OCI-LY7 (cell line): ENCODE measurements at regions not wholly inside any gene's neighbourhood (a gene's known extent, or its start where the extent isn't known, plus 50 kb on each side); places are given as distances from the start of the nearest gene placed in this dataset.

Source experiments
- BruUV-seq: library from RNA; stranded (reverse); fragments of 400-500 nt; replicated peaks from 2 replicates; lab custom pipeline; 2021; lab: Mats Ljungman, UMichigan
- CTCF ChIA-PET: fragments of 300-600 bp; sonication (Branson Sonifier 250); formaldehyde crosslinking; loops from one replicate; lab custom pipeline; 2022; ENCODE audit warnings: antibody characterized with exemption; ENCODE audit not compliant: unreplicated experiment; lab: Charles Lee
- POLR2A ChIA-PET: fragments of 300-600 bp; sonication (Branson Sonifier 250); formaldehyde crosslinking; loops from one replicate; lab custom pipeline; 2022; ENCODE audit warnings: antibody characterized with exemption; lab: Charles Lee
- DNase-seq: peaks from one replicate; pipeline ENCODE4 v3.0.0-alpha.2; 2015; ENCODE audit warnings: low spot score
- H2AFZ ChIP-seq: fragments of 200-600 bp; sonication (generic), shearing (Covaris generic); 2 replicates; pipeline ENCODE4 v1.6.1; 2014; ENCODE audit warnings: mild to moderate bottlenecking, antibody characterized with exemption, low read length, moderate library complexity
- H3K27ac ChIP-seq: fragments of 200-600 bp; sonication (generic); 2 replicates; pipeline ENCODE4 v1.5.1; 2014; ENCODE audit warnings: mixed run types, low read depth, mild to moderate bottlenecking, moderate library complexity, low read length, inconsistent platforms; ENCODE audit not compliant: poor library complexity, severe bottlenecking
- H3K36me3 ChIP-seq: fragments of 200-600 bp; sonication (generic); 2 replicates; pipeline ENCODE4 v1.6.1; 2014; ENCODE audit warnings: mild to moderate bottlenecking, antibody characterized with exemption, low read length, moderate library complexity, mixed read lengths; ENCODE audit not compliant: insufficient read depth
- H3K4me1 ChIP-seq: fragments of 200-600 bp; sonication (generic); 2 replicates; pipeline ENCODE4 v1.5.1; 2014; ENCODE audit warnings: mild to moderate bottlenecking, low read length; ENCODE audit not compliant: insufficient read depth, poor library complexity, severe bottlenecking
- H3K4me2 ChIP-seq: fragments of 200-600 bp; sonication (generic); 2 replicates; pipeline ENCODE4 v1.6.1; 2014; ENCODE audit warnings: mild to moderate bottlenecking, low read length
- H3K4me3 ChIP-seq: fragments of 200-600 bp; sonication (generic); 2 replicates; pipeline ENCODE4 v1.5.1; 2014; ENCODE audit warnings: mild to moderate bottlenecking, low read depth, low read length; ENCODE audit not compliant: poor library complexity, severe bottlenecking
- H3K79me2 ChIP-seq: fragments of 200-600 bp; sonication (generic); 2 replicates; pipeline ENCODE4 v1.6.1; 2016; ENCODE audit warnings: low read depth, mild to moderate bottlenecking, low read length, moderate library complexity, mixed read lengths; ENCODE audit not compliant: insufficient read depth
- H3K9me2 ChIP-seq: fragments of 200-600 bp; sonication (generic); 2 replicates; pipeline ENCODE4 v1.6.1; 2016; ENCODE audit warnings: mild to moderate bottlenecking, low read length, mixed read lengths; ENCODE audit not compliant: insufficient read depth
- H3K9me3 ChIP-seq: fragments of 200-600 bp; sonication (generic); 2 replicates; pipeline ENCODE4 v1.6.1; 2014; ENCODE audit warnings: mild to moderate bottlenecking, mixed run types, low read length, mixed read lengths
- H4K20me1 ChIP-seq: fragments of 200-600 bp; sonication (generic); 2 replicates; pipeline ENCODE4 v1.6.1; 2014; ENCODE audit warnings: mild to moderate bottlenecking, antibody characterized with exemption, low read length, moderate library complexity, mixed read lengths; ENCODE audit not compliant: insufficient read depth
- EZH2phosphoT487 ChIP-seq: fragments of 200-600 bp; sonication (generic); IDR thresholded peaks from 2 replicates; pipeline ENCODE4 v1.6.1; 2018; ENCODE audit warnings: low read depth, borderline replicate concordance, mild to moderate bottlenecking, mixed run types, antibody characterized with exemption, low read length, moderate library complexity, mixed read lengths
- intact Hi-C: fragments of 100-400 bp; cut with micrococcal nuclease; formaldehyde crosslinking; loops from one replicate; pipeline ENCODE4 v1.10.0; 2022; ENCODE audit not compliant: unreplicated experiment
- TF ChIP-seq, protein P1 (sequence below): fragments of 200-600 bp; sonication (generic); conservative IDR thresholded peaks from 2 replicates; pipeline ENCODE4 v1.5.1; 2014; ENCODE audit warnings: mild to moderate bottlenecking, antibody characterized with exemption, low read length, moderate library complexity, mixed read lengths

DNA sequence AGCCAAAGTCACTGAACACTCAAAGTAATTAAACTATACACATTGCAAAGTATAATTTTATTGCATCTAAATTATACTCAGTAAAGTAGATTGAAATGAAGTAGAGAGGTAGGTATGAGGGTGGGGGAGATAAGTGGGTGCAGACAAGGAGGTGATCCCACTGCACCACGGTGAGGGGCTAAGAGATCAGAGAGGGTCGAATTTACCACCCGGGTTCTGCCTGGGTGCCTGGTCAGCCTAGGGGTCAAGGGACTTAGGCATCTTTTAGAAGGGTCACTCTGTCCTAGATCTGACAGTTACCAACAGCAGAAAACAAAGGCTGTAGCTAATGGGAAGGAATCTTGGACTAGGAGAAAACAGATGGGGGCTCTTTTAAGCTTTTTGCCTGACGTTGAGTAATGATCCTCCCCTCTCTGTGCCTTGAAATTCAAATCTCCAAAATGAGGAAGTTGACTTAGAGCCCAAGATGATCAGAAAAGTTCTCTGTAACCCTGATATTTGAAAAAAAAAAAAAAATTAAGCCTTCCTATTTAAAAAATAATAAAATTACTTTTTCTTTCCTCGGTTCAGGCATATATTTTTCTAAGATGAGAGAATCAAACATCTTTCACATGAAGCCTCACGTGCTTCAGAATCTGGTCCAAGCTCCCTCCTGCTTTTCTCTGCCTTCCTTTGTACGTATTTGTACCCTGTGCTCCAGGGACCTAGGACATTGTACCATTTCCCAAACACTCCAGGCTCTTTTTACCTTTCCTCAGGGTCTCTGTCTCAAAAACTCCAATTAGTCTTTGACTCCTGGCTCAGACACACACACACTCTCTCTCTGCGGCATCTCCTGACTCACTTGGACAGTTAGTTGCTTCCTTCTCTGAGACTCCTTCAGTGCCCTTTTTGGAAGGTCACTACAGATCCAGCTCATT is 353.9 kb downstream of the CYRIA start:
- no peak overlapping the region for H3K4me2 ChIP-seq
- H2AFZ ChIP-seq, result no peak overlapping the region
- H3K4me3 ChIP-seq, result no peak overlapping the region
- no peaks in the 10 kb centered on the region for H3K9me3 ChIP-seq
- intact Hi-C loops, result no loop called here
- no peak for DNase-seq
- no peaks in the 10 kb centered on the region for H3K36me3 ChIP-seq
- H3K4me1 ChIP-seq, result no peaks in the 10 kb centered on the region
- H3K9me2 ChIP-seq, result no peaks in the 10 kb centered on the region
- no peaks in the 10 kb centered on the region for H4K20me1 ChIP-seq
- CTCF ChIA-PET, result no interaction called here
- BruUV-seq, result no TSS peak
- no peaks in the 10 kb centered on the region for H3K79me2 ChIP-seq
- H3K27ac ChIP-seq, result no peak overlapping the region
- no peak for TF ChIP-seq EZH2phosphoT487
- TF ChIP-seq, protein P1, sequence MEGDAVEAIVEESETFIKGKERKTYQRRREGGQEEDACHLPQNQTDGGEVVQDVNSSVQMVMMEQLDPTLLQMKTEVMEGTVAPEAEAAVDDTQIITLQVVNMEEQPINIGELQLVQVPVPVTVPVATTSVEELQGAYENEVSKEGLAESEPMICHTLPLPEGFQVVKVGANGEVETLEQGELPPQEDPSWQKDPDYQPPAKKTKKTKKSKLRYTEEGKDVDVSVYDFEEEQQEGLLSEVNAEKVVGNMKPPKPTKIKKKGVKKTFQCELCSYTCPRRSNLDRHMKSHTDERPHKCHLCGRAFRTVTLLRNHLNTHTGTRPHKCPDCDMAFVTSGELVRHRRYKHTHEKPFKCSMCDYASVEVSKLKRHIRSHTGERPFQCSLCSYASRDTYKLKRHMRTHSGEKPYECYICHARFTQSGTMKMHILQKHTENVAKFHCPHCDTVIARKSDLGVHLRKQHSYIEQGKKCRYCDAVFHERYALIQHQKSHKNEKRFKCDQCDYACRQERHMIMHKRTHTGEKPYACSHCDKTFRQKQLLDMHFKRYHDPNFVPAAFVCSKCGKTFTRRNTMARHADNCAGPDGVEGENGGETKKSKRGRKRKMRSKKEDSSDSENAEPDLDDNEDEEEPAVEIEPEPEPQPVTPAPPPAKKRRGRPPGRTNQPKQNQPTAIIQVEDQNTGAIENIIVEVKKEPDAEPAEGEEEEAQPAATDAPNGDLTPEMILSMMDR, result no peak
- POLR2A ChIA-PET, result interaction anchor here (0.5 to 0.6 kb wide), 3 partner anchors 10 to 517 kb away, joined by 3 read pairs; no protein-coding TSS in a partner anchor

DNA sequence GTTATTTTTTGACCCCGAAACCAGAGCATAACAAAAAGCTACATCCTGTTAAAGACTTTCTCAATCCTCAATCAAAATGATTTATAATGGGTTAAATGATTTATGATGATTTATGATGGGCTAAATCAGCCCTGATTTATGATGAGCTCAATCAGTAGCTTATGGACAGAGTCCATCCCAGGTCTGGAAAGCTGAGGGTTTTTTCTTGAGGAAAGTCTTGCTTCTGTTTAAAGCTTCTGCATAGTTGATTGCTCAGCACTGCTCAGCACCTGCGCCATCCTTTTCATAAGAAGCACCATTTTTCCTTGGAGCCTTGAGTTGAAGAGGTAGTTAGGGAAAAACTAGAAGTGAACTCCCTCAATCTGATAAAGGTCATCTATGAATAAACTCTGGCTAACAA is 356.8 kb downstream of the CYRIA start:
- H3K4me3 ChIP-seq, result no peak overlapping the region
- no TSS peak for BruUV-seq
- no peak for TF ChIP-seq EZH2phosphoT487
- TF ChIP-seq, protein P1, result no peak
- H3K27ac ChIP-seq, result no peak overlapping the region
- ChIA-PET CTCF (no interaction called here), POLR2A (no interaction called here)
- H3K9me3 ChIP-seq, result no peaks in the 10 kb centered on the region
- DNase-seq, result no peak
- no peaks in the 10 kb centered on the region for H3K9me2 ChIP-seq
- intact Hi-C loops, result no loop called here
- no peak overlapping the region for H2AFZ ChIP-seq
- H4K20me1 ChIP-seq, result no peaks in the 10 kb centered on the region
- no peaks in the 10 kb centered on the region for H3K4me1 ChIP-seq
- H3K36me3 ChIP-seq, result no peaks in the 10 kb centered on the region
- no peak overlapping the region for H3K4me2 ChIP-seq
- H3K79me2 ChIP-seq, result no peaks in the 10 kb centered on the region
